Liver (tissue), 8 donors: ENCODE measurements at regions not wholly inside any gene's neighbourhood (a gene's known extent, or its start where the extent isn't known, plus 50 kb on each side); places are given as distances from the start of the nearest gene placed in this dataset.
A peak's percentile ranks its signal among the peaks of the same experiment; 100 is the strongest.

ENCODE experiments used
- DNase-seq: peaks from one replicate; pipeline ENCODE4 v3.0.0-alpha.2; 2017; ENCODE audit warnings: low spot score
- H3K27ac ChIP-seq, 2 donors: one replicate each; pipeline ENCODE4 v1.7.0; 2013; ENCODE audit warnings: inconsistent platforms in 2 of 2, low read length in 2 of 2, control low read depth in 1 of 2, low read depth in 1 of 2, mild to moderate bottlenecking in 1 of 2
- H3K27me3 ChIP-seq, 4 donors: one replicate each; pipeline versions ENCODE4 v1.6.1 to v1.7.0; 2013; ENCODE audit warnings: low read length in 3 of 4, inconsistent platforms in 1 of 4, mild to moderate bottlenecking in 1 of 4, moderate library complexity in 1 of 4; ENCODE audit not compliant: control insufficient read depth in 4 of 4, insufficient read depth in 4 of 4
- H3K36me3 ChIP-seq, 4 donors: one replicate each; pipeline versions ENCODE4 v1.6.1 to v1.7.0; 2013; ENCODE audit warnings: low read length in 3 of 4, mild to moderate bottlenecking in 3 of 4, low read depth in 1 of 4, moderate library complexity in 1 of 4; ENCODE audit not compliant: control insufficient read depth in 4 of 4, insufficient read depth in 3 of 4
- H3K4me1 ChIP-seq, 4 donors: one replicate each; pipeline versions ENCODE4 v1.6.1 to v1.7.0; 2013; ENCODE audit warnings: low read length in 3 of 4, mild to moderate bottlenecking in 3 of 4, moderate library complexity in 1 of 4; ENCODE audit not compliant: control insufficient read depth in 4 of 4, insufficient read depth in 4 of 4
- H3K4me3 ChIP-seq, 3 donors: one replicate each; pipeline versions ENCODE4 v1.6.1 to v1.7.0; 2013; ENCODE audit warnings: low read length in 3 of 3, control low read depth in 1 of 3, low read depth in 1 of 3, mild to moderate bottlenecking in 1 of 3
- H3K9ac ChIP-seq, 2 donors: one replicate each; pipeline ENCODE4 v1.7.0; 2013; ENCODE audit warnings: low read length in 2 of 2, mild to moderate bottlenecking in 2 of 2, moderate library complexity in 2 of 2, control low read depth in 1 of 2, low read depth in 1 of 2
- H3K9me3 ChIP-seq, 4 donors: one replicate each; pipeline versions ENCODE4 v1.6.1 to v1.7.0; 2013; ENCODE audit warnings: low read length in 3 of 4; ENCODE audit not compliant: control insufficient read depth in 4 of 4
- EGR1 ChIP-seq, 2 donors: IDR thresholded peaks; 2 replicates each; pipeline ENCODE4 v1.6.1; 2016 to 2018; ENCODE audit warnings: antibody characterized with exemption in 2 of 2, low read depth in 2 of 2
- FOXA1 ChIP-seq: IDR thresholded peaks from 2 replicates; pipeline ENCODE4 v1.6.1; 2016; ENCODE audit warnings: antibody characterized with exemption
- FOXA2 ChIP-seq: IDR thresholded peaks from 2 replicates; pipeline ENCODE4 v1.6.1; 2016; ENCODE audit warnings: antibody characterized with exemption
- GABPA ChIP-seq, 2 donors: IDR thresholded peaks in 1 of 2; conservative IDR thresholded peaks in 1 of 2; 2 replicates each; pipeline ENCODE4 v1.6.1; 2016; ENCODE audit warnings: antibody characterized with exemption in 2 of 2, mild to moderate bottlenecking in 1 of 2, moderate library complexity in 1 of 2
- HNF4A ChIP-seq, 2 donors: conservative IDR thresholded peaks; 2 replicates each; pipeline ENCODE4 v1.6.1; 2016; ENCODE audit warnings: antibody characterized with exemption in 2 of 2, mild to moderate bottlenecking in 2 of 2
- HNF4G ChIP-seq: IDR thresholded peaks from 2 replicates; pipeline ENCODE4 v1.6.1; 2016; ENCODE audit warnings: antibody characterized with exemption
- JUND ChIP-seq, 2 donors: IDR thresholded peaks; 2 replicates each; pipeline ENCODE4 v1.6.1; 2016; ENCODE audit warnings: antibody characterized with exemption in 2 of 2
- NR2F2 ChIP-seq: IDR thresholded peaks from 2 replicates; pipeline ENCODE4 v1.6.1; 2016; ENCODE audit warnings: antibody characterized with exemption
- RAD21 ChIP-seq, 2 donors: IDR thresholded peaks; 2 replicates each; pipeline ENCODE4 v1.6.1; 2016; ENCODE audit warnings: antibody characterized with exemption in 2 of 2, mild to moderate bottlenecking in 2 of 2
- RXRA ChIP-seq, 2 donors: IDR thresholded peaks; 2 replicates each; pipeline ENCODE4 v1.6.1; 2017 to 2018; ENCODE audit warnings: antibody characterized with exemption in 2 of 2, mild to moderate bottlenecking in 1 of 2
- SP1 ChIP-seq: IDR thresholded peaks from 2 replicates; pipeline ENCODE4 v1.6.1; 2018; ENCODE audit warnings: antibody characterized with exemption, mild to moderate bottlenecking
- TAF1 ChIP-seq: conservative IDR thresholded peaks from 2 replicates; pipeline ENCODE4 v1.6.1; 2016; ENCODE audit warnings: antibody characterized with exemption, mild to moderate bottlenecking
- YY1 ChIP-seq: IDR thresholded peaks from 2 replicates; pipeline ENCODE4 v1.6.1; 2016; ENCODE audit warnings: antibody characterized with exemption, mild to moderate bottlenecking
- WGBS: extraction: QIAGEN DNeasy Blood & Tissue Kit; methylation state at CpG from one replicate; pipeline ENCODE4 v1.1.7; 2013; 5-methylcytosine and 5-hydroxymethylcytosine counted together
- TF ChIP-seq, protein P1 (sequence below): IDR thresholded peaks from 2 replicates; pipeline ENCODE4 v1.6.1; 2016; ENCODE audit warnings: antibody characterized with exemption
- TF ChIP-seq, protein P2 (sequence below): IDR thresholded peaks from 2 replicates; pipeline ENCODE4 v1.6.1; 2016; ENCODE audit warnings: antibody characterized with exemption, mild to moderate bottlenecking
- TF ChIP-seq, protein P3 (sequence below): IDR thresholded peaks from 2 replicates; pipeline ENCODE4 v1.6.1; 2016; ENCODE audit warnings: antibody characterized with exemption
- TF ChIP-seq, protein P4 (sequence below): IDR thresholded peaks from 2 replicates; pipeline ENCODE4 v1.6.1; 2016; ENCODE audit warnings: antibody characterized with exemption
- TF ChIP-seq, protein P5 (sequence below): fragments of 150-350 bp; IDR thresholded peaks from 2 replicates; pipeline ENCODE4 v1.5.1; 2017; ENCODE audit warnings: improper control_type of control experiment, low read depth, low read length; ENCODE audit not compliant: missing input control
- donor health status: healthy.
- donor health status: healthy.
- donor health status: healthy.
- donor health status: healthy.
- donor health status: healthy.

DNA sequence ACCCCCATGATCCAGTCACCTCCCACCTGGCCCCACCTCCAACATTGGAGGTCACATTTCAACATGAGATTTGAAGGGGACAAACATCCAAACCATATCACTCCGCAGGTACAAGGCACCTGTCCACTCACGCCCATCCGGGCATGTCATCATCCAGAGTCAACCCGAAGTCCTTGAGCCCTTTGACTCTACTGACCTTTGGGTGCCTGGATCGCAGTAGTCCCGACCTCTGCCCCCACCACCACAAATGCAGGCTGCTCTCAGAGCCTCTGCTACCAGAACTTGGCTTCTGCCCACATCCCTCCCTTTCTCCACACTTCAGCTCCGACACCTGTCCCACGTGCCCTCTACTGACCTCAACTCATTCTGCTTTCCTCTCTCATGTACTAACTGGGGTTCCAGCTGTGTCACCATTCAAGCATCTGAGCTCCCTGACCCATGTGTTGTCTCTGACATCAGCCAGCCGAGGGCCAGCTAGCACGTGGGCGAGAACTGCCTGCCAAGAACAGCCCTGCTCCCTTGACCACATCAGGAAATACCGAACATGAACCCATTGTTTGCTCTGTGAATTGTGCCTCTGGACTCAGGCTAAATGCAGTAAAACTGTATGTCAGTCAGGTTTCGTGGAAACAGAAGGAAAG, 498.3 kb upstream of the SULF2 start:
- no peaks in the 10 kb centered on the region for H3K9me3 ChIP-seq
- no peak overlapping the region for H3K27ac ChIP-seq
- H3K27me3 ChIP-seq = no peaks in the 10 kb centered on the region
- TF ChIP-seq GABPA (IDR thresholded peaks at IDR 0.05 in 1 of 2, conservative IDR thresholded peaks at IDR 0.05 in 1 of 2) = no peak
- TF ChIP-seq RXRA (IDR thresholded peaks at IDR 0.05) = peak in 1 of 2 donors; percentile 70
- TF ChIP-seq NR2F2 = peak; percentile 56
- TF ChIP-seq RAD21 (IDR thresholded peaks at IDR 0.05) = peak in 1 of 2 donors; percentile 25
- TF ChIP-seq SP1 = peak; percentile 20
- TF ChIP-seq HNF4A (conservative IDR thresholded peaks at IDR 0.05) = peak in 1 of 2 donors; percentile 28
- TF ChIP-seq, protein P1, sequence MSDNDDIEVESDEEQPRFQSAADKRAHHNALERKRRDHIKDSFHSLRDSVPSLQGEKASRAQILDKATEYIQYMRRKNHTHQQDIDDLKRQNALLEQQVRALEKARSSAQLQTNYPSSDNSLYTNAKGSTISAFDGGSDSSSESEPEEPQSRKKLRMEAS = peak; percentile 75
- TF ChIP-seq FOXA1 = no peak
- TF ChIP-seq, protein P2, sequence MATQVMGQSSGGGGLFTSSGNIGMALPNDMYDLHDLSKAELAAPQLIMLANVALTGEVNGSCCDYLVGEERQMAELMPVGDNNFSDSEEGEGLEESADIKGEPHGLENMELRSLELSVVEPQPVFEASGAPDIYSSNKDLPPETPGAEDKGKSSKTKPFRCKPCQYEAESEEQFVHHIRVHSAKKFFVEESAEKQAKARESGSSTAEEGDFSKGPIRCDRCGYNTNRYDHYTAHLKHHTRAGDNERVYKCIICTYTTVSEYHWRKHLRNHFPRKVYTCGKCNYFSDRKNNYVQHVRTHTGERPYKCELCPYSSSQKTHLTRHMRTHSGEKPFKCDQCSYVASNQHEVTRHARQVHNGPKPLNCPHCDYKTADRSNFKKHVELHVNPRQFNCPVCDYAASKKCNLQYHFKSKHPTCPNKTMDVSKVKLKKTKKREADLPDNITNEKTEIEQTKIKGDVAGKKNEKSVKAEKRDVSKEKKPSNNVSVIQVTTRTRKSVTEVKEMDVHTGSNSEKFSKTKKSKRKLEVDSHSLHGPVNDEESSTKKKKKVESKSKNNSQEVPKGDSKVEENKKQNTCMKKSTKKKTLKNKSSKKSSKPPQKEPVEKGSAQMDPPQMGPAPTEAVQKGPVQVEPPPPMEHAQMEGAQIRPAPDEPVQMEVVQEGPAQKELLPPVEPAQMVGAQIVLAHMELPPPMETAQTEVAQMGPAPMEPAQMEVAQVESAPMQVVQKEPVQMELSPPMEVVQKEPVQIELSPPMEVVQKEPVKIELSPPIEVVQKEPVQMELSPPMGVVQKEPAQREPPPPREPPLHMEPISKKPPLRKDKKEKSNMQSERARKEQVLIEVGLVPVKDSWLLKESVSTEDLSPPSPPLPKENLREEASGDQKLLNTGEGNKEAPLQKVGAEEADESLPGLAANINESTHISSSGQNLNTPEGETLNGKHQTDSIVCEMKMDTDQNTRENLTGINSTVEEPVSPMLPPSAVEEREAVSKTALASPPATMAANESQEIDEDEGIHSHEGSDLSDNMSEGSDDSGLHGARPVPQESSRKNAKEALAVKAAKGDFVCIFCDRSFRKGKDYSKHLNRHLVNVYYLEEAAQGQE = no peak
- 27% methylated on average over 13 of the region's 13 CpGs for WGBS
- H3K4me1 ChIP-seq = peaks cover 0 to 18% (median 4%) of the 10 kb centered on the region in 4 donors
- DNase-seq = no peak
- no peak overlapping the region for H3K4me3 ChIP-seq
- no peak overlapping the region for H3K9ac ChIP-seq
- no peaks in the 10 kb centered on the region for H3K36me3 ChIP-seq

DNA sequence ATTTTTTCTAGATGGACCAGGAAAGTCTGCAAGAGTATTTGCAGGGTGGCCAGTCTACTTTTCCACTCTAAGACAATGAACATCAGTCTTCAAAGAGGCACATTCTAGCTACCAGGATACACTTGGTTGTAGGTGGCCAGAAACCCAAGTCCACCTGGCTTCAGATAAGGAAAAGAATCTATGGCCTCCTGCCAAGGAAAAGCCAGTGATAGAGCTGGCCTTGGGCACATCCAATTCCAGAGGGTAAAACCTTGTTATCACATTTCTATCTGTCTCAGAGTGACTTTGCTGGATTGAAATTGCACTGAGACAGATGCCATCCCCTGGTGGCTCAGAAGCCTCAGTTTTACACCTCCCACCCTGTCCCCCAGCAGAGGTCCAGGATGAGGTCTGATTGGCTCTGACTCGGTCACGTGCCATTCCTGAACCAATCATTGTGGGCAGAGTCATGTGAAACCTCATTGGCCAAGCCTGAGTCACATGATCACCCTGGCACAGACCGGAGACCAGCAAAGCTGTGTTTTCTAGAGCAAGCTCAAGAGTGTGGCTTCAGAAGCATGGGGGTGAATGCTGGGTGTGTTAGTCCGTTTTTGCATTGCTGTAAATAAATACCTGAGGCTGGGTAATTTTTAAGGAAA, 497.4 kb upstream of the SULF2 start:
- no peak overlapping the region for H3K9ac ChIP-seq
- 92% methylated on average over 4 of the region's 4 CpGs for WGBS
- peaks cover 0 to 18% (median 4%) of the 10 kb centered on the region in 4 donors for H3K4me1 ChIP-seq
- no peak overlapping the region for H3K27ac ChIP-seq
- H3K27me3 ChIP-seq = no peaks in the 10 kb centered on the region
- TF ChIP-seq, protein P3, sequence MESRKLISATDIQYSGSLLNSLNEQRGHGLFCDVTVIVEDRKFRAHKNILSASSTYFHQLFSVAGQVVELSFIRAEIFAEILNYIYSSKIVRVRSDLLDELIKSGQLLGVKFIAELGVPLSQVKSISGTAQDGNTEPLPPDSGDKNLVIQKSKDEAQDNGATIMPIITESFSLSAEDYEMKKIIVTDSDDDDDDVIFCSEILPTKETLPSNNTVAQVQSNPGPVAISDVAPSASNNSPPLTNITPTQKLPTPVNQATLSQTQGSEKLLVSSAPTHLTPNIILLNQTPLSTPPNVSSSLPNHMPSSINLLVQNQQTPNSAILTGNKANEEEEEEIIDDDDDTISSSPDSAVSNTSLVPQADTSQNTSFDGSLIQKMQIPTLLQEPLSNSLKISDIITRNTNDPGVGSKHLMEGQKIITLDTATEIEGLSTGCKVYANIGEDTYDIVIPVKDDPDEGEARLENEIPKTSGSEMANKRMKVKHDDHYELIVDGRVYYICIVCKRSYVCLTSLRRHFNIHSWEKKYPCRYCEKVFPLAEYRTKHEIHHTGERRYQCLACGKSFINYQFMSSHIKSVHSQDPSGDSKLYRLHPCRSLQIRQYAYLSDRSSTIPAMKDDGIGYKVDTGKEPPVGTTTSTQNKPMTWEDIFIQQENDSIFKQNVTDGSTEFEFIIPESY = no peak
- TF ChIP-seq SP1 (no peak), HNF4A (conservative IDR thresholded peaks at IDR 0.05) (no peak), YY1 (no peak), EGR1 (IDR thresholded peaks at IDR 0.05; ENCODE audit: low read depth in 2 of 2) (no peak), FOXA1 (no peak), FOXA2 (no peak), TAF1 (no peak), JUND (IDR thresholded peaks at IDR 0.05) (no peak), GABPA (IDR thresholded peaks at IDR 0.05 in 1 of 2, conservative IDR thresholded peaks at IDR 0.05 in 1 of 2) (no peak), RAD21 (IDR thresholded peaks at IDR 0.05) (no peak), RXRA (IDR thresholded peaks at IDR 0.05) (no peak), HNF4G (no peak), NR2F2 (no peak)
- TF ChIP-seq, protein P4, sequence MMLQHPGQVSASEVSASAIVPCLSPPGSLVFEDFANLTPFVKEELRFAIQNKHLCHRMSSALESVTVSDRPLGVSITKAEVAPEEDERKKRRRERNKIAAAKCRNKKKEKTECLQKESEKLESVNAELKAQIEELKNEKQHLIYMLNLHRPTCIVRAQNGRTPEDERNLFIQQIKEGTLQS = no peak
- TF ChIP-seq, protein P1 = no peak
- TF ChIP-seq, protein P2 = no peak
- TF ChIP-seq, protein P5, sequence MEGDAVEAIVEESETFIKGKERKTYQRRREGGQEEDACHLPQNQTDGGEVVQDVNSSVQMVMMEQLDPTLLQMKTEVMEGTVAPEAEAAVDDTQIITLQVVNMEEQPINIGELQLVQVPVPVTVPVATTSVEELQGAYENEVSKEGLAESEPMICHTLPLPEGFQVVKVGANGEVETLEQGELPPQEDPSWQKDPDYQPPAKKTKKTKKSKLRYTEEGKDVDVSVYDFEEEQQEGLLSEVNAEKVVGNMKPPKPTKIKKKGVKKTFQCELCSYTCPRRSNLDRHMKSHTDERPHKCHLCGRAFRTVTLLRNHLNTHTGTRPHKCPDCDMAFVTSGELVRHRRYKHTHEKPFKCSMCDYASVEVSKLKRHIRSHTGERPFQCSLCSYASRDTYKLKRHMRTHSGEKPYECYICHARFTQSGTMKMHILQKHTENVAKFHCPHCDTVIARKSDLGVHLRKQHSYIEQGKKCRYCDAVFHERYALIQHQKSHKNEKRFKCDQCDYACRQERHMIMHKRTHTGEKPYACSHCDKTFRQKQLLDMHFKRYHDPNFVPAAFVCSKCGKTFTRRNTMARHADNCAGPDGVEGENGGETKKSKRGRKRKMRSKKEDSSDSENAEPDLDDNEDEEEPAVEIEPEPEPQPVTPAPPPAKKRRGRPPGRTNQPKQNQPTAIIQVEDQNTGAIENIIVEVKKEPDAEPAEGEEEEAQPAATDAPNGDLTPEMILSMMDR = no peak
- no peak for DNase-seq
- H3K9me3 ChIP-seq = no peaks in the 10 kb centered on the region
- no peak overlapping the region for H3K4me3 ChIP-seq
- no peaks in the 10 kb centered on the region for H3K36me3 ChIP-seq
